ENCODE measurements at regions not wholly inside any gene's neighbourhood (a gene's known extent, or its start where the extent isn't known, plus 50 kb on each side); places are given as distances from the start of the nearest gene placed in this dataset.

- no peak for TF ChIP-seq CTCF (IDR thresholded peaks at IDR 0.05)
- no peak for TF ChIP-seq POLR2A (IDR thresholded peaks at IDR 0.05)
These were observed 59.3 kb upstream of the JAG1 start for GRCh38 chr20:10733122-10733521.

All from lower leg skin (tissue), 3 donors.